ENCODE measurements at regions not wholly inside any gene's neighbourhood (a gene's known extent, or its start where the extent isn't known, plus 50 kb on each side); places are given as distances from the start of the nearest gene placed in this dataset.

GRCh38 chr13:50599927-50600326 is 243.6 kb downstream of the DLEU7 start:
- no peak for DNase-seq (ENCODE audit: low read depth)
- Histone ChIP-seq H3K4me3 (ENCODE audit: low read depth, low read length) (no peak overlapping the region), H3K36me3 (ENCODE audit: control insufficient read depth, insufficient read depth, low read length) (no peaks in the 10 kb centered on the region), H3K27me3 (ENCODE audit: control insufficient read depth, insufficient read depth, low read length) (no peaks in the 10 kb centered on the region)
- TF ChIP-seq, protein P1, sequence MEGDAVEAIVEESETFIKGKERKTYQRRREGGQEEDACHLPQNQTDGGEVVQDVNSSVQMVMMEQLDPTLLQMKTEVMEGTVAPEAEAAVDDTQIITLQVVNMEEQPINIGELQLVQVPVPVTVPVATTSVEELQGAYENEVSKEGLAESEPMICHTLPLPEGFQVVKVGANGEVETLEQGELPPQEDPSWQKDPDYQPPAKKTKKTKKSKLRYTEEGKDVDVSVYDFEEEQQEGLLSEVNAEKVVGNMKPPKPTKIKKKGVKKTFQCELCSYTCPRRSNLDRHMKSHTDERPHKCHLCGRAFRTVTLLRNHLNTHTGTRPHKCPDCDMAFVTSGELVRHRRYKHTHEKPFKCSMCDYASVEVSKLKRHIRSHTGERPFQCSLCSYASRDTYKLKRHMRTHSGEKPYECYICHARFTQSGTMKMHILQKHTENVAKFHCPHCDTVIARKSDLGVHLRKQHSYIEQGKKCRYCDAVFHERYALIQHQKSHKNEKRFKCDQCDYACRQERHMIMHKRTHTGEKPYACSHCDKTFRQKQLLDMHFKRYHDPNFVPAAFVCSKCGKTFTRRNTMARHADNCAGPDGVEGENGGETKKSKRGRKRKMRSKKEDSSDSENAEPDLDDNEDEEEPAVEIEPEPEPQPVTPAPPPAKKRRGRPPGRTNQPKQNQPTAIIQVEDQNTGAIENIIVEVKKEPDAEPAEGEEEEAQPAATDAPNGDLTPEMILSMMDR (IDR thresholded peaks at IDR 0.05; ENCODE audit: insufficient read depth, low read length, severe bottlenecking) = no peak
- no peak for FAIRE-seq

GRCh38 chr13:50608370-50608769 is 235.1 kb downstream of the DLEU7 start:
- no peaks in the 10 kb centered on the region for H3K36me3 ChIP-seq (ENCODE audit: control insufficient read depth, insufficient read depth, low read length)
- FAIRE-seq = no peak
- TF ChIP-seq, protein P1 (IDR thresholded peaks at IDR 0.05; ENCODE audit: insufficient read depth, low read length, severe bottlenecking) = no peak

DNA sequence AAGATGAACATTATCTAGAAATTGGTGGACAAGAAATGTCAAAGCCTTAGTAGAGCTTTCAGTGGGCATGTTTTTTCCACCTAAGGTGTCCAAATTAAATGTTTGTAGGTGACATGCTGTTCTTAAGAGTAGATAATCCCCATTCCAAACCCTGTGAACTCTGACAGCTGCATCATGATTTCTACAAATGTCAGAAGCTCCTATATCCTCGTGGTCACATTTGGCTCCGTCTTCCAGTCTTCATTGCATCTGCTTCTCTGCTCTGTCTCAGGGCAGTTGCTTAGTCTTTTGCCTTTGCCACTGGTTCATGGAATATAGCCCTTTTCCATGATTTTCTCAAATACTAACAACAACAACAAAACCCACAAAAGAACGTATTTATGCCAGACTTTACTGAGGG is 234.5 kb downstream of the DLEU7 start:
- FAIRE-seq (no peak), DNase-seq (ENCODE audit: low read depth) (no peak)
- H3K36me3 ChIP-seq (ENCODE audit: control insufficient read depth, insufficient read depth, low read length) = no peaks in the 10 kb centered on the region
- H3K4me3 ChIP-seq (ENCODE audit: low read depth, low read length) = no peak overlapping the region
- no peaks in the 10 kb centered on the region for H3K27me3 ChIP-seq (ENCODE audit: control insufficient read depth, insufficient read depth, low read length)
- TF ChIP-seq, protein P1 (IDR thresholded peaks at IDR 0.05; ENCODE audit: insufficient read depth, low read length, severe bottlenecking) = no peak

More at GRCh38 chr13:50608370-50608769, 235.1 kb downstream of the DLEU7 start:
- no peak for DNase-seq (ENCODE audit: low read depth)
- H3K27me3 ChIP-seq (ENCODE audit: control insufficient read depth, insufficient read depth, low read length) = no peaks in the 10 kb centered on the region
- no peak overlapping the region for H3K4me3 ChIP-seq (ENCODE audit: low read depth, low read length)

GRCh38 chr13:50610238-50610637 is 233.3 kb downstream of the DLEU7 start:
- DNase-seq (ENCODE audit: low read depth) = no peak
- Histone ChIP-seq H3K4me3 (ENCODE audit: low read depth, low read length) (no peak overlapping the region), H3K36me3 (ENCODE audit: control insufficient read depth, insufficient read depth, low read length) (no peaks in the 10 kb centered on the region), H3K27me3 (ENCODE audit: control insufficient read depth, insufficient read depth, low read length) (no peaks in the 10 kb centered on the region)
- TF ChIP-seq, protein P1 (IDR thresholded peaks at IDR 0.05; ENCODE audit: insufficient read depth, low read length, severe bottlenecking) = no peak
- FAIRE-seq = no peak

DNA sequence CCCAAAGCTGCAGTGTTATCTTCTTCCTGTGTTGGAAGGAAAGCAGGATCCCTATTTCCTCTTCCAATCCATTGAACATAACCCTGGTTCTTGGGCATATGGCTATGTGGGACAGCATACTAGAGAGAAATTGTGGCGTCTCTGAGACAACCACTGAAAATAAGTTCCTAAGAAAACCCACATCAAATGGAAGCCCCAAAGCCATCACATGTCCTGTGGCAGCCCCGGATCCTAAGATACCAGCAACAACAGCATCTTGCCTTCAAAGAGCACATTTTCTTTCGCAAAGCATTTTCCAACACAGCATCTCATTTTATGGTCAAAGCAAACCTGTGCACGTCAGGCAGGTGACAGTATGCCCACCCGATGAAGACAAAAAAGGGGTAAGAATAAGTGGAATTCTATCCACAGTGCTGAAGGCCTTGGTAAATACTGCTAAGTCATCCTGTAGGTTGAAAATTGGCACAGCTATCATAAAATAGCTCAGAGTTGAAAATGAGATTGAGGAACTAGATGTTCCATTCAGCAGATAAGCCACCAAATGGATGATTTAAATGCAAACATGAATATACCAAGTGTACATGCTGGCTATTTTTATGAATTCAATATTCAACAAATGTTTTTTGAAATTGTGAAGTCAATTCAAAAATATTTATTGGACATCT is 232.2 kb downstream of the DLEU7 start:
- Histone ChIP-seq H3K36me3 (ENCODE audit: control insufficient read depth, insufficient read depth, low read length) (no peaks in the 10 kb centered on the region), H3K27me3 (ENCODE audit: control insufficient read depth, insufficient read depth, low read length) (no peaks in the 10 kb centered on the region), H3K4me3 (ENCODE audit: low read depth, low read length) (no peak overlapping the region)
- FAIRE-seq (no peak), DNase-seq (ENCODE audit: low read depth) (no peak)
- TF ChIP-seq, protein P1 (IDR thresholded peaks at IDR 0.05; ENCODE audit: insufficient read depth, low read length, severe bottlenecking) = no peak

GRCh38 chr13:50612717-50613116 is 230.8 kb downstream of the DLEU7 start:
- Histone ChIP-seq H3K27me3 (ENCODE audit: control insufficient read depth, insufficient read depth, low read length) (no peaks in the 10 kb centered on the region), H3K36me3 (ENCODE audit: control insufficient read depth, insufficient read depth, low read length) (no peaks in the 10 kb centered on the region), H3K4me3 (ENCODE audit: low read depth, low read length) (no peak overlapping the region)
- DNase-seq (ENCODE audit: low read depth) (no peak), FAIRE-seq (no peak)
- TF ChIP-seq, protein P1 (IDR thresholded peaks at IDR 0.05; ENCODE audit: insufficient read depth, low read length, severe bottlenecking) = no peak

All from bronchial epithelial cell (primary cell).